A673 (cell line): ENCODE measurements at regions not wholly inside any gene's neighbourhood (a gene's known extent, or its start where the extent isn't known, plus 50 kb on each side); places are given as distances from the start of the nearest gene placed in this dataset.

Experiments used
- BruUV-seq: library from RNA; stranded (reverse); fragments of 400-500 nt; replicated peaks from 2 replicates; lab custom pipeline; 2021; lab: Mats Ljungman, UMichigan
- CTCF ChIA-PET: fragments of 300-600 bp; sonication (Branson Sonifier 250); formaldehyde crosslinking; loops from one replicate; lab custom pipeline; 2022; ENCODE audit warnings: antibody characterized with exemption; lab: Charles Lee
- POLR2A ChIA-PET: fragments of 300-600 bp; sonication (Branson Sonifier 250); formaldehyde crosslinking; loops from one replicate; lab custom pipeline; 2022; ENCODE audit warnings: antibody characterized with exemption; ENCODE audit not compliant: low non-redundant PET; lab: Charles Lee
- DNase-seq: peaks from one replicate; pipeline ENCODE4 v3.0.0-alpha.2; 2015; ENCODE audit warnings: low spot score
- H3K27ac ChIP-seq: fragments of 200-600 bp; sonication (generic); 2 replicates; pipeline ENCODE4 v1.5.1; 2016; ENCODE audit warnings: mixed run types, low read depth, mild to moderate bottlenecking, mixed read lengths, antibody characterized with exemption, low read length; ENCODE audit not compliant: poor library complexity, severe bottlenecking
- H3K27me3 ChIP-seq: fragments of 200-600 bp; sonication (generic); replicated peaks from 2 replicates; pipeline ENCODE4 v1.6.1; 2017; ENCODE audit warnings: mixed run types, low read depth, mild to moderate bottlenecking, mixed read lengths, antibody characterized with exemption, low read length; ENCODE audit not compliant: insufficient read depth, poor library complexity
- H3K36me3 ChIP-seq: fragments of 200-600 bp; sonication (generic); 2 replicates; pipeline ENCODE4 v1.6.1; 2016; ENCODE audit warnings: mixed run types, mild to moderate bottlenecking, mixed read lengths, antibody characterized with exemption, low read length; ENCODE audit not compliant: insufficient read depth, poor library complexity, severe bottlenecking
- H3K4me1 ChIP-seq: fragments of 200-600 bp; sonication (generic); 2 replicates; pipeline ENCODE4 v1.6.1; 2017; ENCODE audit warnings: mixed run types, mild to moderate bottlenecking, mixed read lengths, antibody characterized with exemption, low read length; ENCODE audit not compliant: insufficient read depth, poor library complexity, severe bottlenecking
- H3K4me3 ChIP-seq: fragments of 200-600 bp; sonication (generic); 2 replicates; pipeline ENCODE4 v1.5.1; 2016; ENCODE audit warnings: low read depth, mixed run types, mild to moderate bottlenecking, mixed read lengths, low read length; ENCODE audit not compliant: poor library complexity, severe bottlenecking
- H3K9me3 ChIP-seq: fragments of 200-600 bp; sonication (generic); 2 replicates; pipeline ENCODE4 v1.6.1; 2016; ENCODE audit warnings: mixed run types, low read depth, mild to moderate bottlenecking, mixed read lengths, antibody characterized with exemption, low read length; ENCODE audit not compliant: poor library complexity, severe bottlenecking
- CTCF ChIP-seq: fragments of 300-800, 200-600 bp; sonication (generic); conservative IDR thresholded peaks from 2 replicates; pipeline ENCODE4 v1.5.1; 2017; ENCODE audit warnings: low read depth, mild to moderate bottlenecking, antibody characterized with exemption, low read length, moderate library complexity, mixed read lengths
- EZH2 ChIP-seq: fragments of 200-600 bp; sonication (generic); IDR thresholded peaks from 2 replicates; pipeline ENCODE4 v1.6.1; 2017; ENCODE audit warnings: borderline replicate concordance, low read depth, mild to moderate bottlenecking, mixed read lengths, antibody characterized with exemption, low read length; ENCODE audit not compliant: poor library complexity, severe bottlenecking
- intact Hi-C: fragments of 100-400 bp; cut with micrococcal nuclease; formaldehyde crosslinking; loops from one replicate; pipeline ENCODE4 v1.10.0; 2022; ENCODE audit not compliant: unreplicated experiment

GRCh38 chr9:74303945-74304344 is 193.2 kb upstream of the RORB start:
- Histone ChIP-seq H3K9me3 (no peaks in the 10 kb centered on the region), H3K4me3 (no peak overlapping the region), H3K36me3 (no peaks in the 10 kb centered on the region), H3K4me1 (no peaks in the 10 kb centered on the region), H3K27me3 (no peaks in the 10 kb centered on the region), H3K27ac (no peak overlapping the region)
- TF ChIP-seq CTCF: no peak
- no peak for TF ChIP-seq EZH2
- intact Hi-C loops: no loop called here
- DNase-seq: no peak
- ChIA-PET CTCF (no interaction called here), POLR2A (no interaction called here)
- no TSS peak for BruUV-seq

GRCh38 chr9:74304598-74304997 is 192.5 kb upstream of the RORB start:
- Histone ChIP-seq H3K27me3 (no peaks in the 10 kb centered on the region), H3K9me3 (no peaks in the 10 kb centered on the region), H3K27ac (no peak overlapping the region), H3K36me3 (no peaks in the 10 kb centered on the region), H3K4me3 (no peak overlapping the region), H3K4me1 (no peaks in the 10 kb centered on the region)
- intact Hi-C loops: no loop called here
- TF ChIP-seq EZH2 (no peak), CTCF (no peak)
- ChIA-PET POLR2A (no interaction called here), CTCF (no interaction called here)
- BruUV-seq: no TSS peak
- DNase-seq: no peak

GRCh38 chr9:74309654-74310053 is 187.5 kb upstream of the RORB start:
- intact Hi-C loops: loop anchor here (10.0 kb wide), 1 partner anchor 65 kb away; no protein-coding TSS in a partner anchor

More at GRCh38 chr9:74309654-74310053, 187.5 kb upstream of the RORB start:
- H3K36me3 ChIP-seq: no peaks in the 10 kb centered on the region
- no peaks in the 10 kb centered on the region for H3K4me1 ChIP-seq
- CTCF ChIA-PET: no interaction called here
- H3K4me3 ChIP-seq: no peak overlapping the region
- no peak for DNase-seq
- H3K27me3 ChIP-seq: no peaks in the 10 kb centered on the region
- POLR2A ChIA-PET: no interaction called here
- TF ChIP-seq CTCF: no peak
- no peak for TF ChIP-seq EZH2
- no peak overlapping the region for H3K27ac ChIP-seq
- H3K9me3 ChIP-seq: no peaks in the 10 kb centered on the region
- BruUV-seq: no TSS peak
